ENCODE measurements at regions not wholly inside any gene's neighbourhood (a gene's known extent, or its start where the extent isn't known, plus 50 kb on each side); places are given as distances from the start of the nearest gene placed in this dataset.

GRCh38 chr9:85303757-85304134, 438.0 kb downstream of the AGTPBP1 start:
- TF ChIP-seq ZNF350 (tag by site-specific recombination; IDR thresholded peaks at IDR 0.05) (no peak), CTCF (tag by site-specific recombination; IDR thresholded peaks at IDR 0.05) (no peak), ZSCAN5A (tag by site-specific recombination; IDR thresholded peaks at IDR 0.05) (no peak), ZNF24 (tag by site-specific recombination; IDR thresholded peaks at IDR 0.05) (no peak), ZBTB17 (tag by site-specific recombination; IDR thresholded peaks at IDR 0.05) (no peak), ZFP41 (tag by site-specific recombination; IDR thresholded peaks at IDR 0.05; ENCODE audit: borderline replicate concordance) (no peak), PBX3 (CRISPR knock-in tag; IDR thresholded peaks at IDR 0.05) (no peak), ZBTB20 (tag by site-specific recombination; IDR thresholded peaks at IDR 0.05) (no peak), ZNF311 (tag by site-specific recombination; IDR thresholded peaks at IDR 0.05; ENCODE audit: borderline replicate concordance) (no peak), ZNF530 (tag by site-specific recombination; IDR thresholded peaks at IDR 0.05; ENCODE audit: low read depth) (no peak), PRDM10 (tag by site-specific recombination; IDR thresholded peaks at IDR 0.05) (no peak)
